Left lung (tissue), 4 donors: ENCODE measurements at regions not wholly inside any gene's neighbourhood (a gene's known extent, or its start where the extent isn't known, plus 50 kb on each side); places are given as distances from the start of the nearest gene placed in this dataset.

ENCODE experiments used
- ATAC-seq: fragments of 200-7000 bp; cut with Tn5 transposase; one replicate; pipeline ENCODE4 v1.9.1; 2020; ENCODE audit warnings: moderate library complexity
- DNase-seq, 4 donors: peaks; one replicate each; pipeline ENCODE4 v3.0.0-alpha.2; 2013 to 2020
- H3K27ac ChIP-seq, 2 donors: fragments of 200-600 bp; sonication (generic) in 1 of 2; one replicate each; pipeline versions ENCODE4 v1.5.0 to v1.8.0; 2020 to 2021
- H3K27me3 ChIP-seq, 2 donors: fragments of 200-600 bp; sonication (generic) in 1 of 2; one replicate each; pipeline versions ENCODE4 v1.5.0 to v1.8.0; 2020 to 2021
- H3K36me3 ChIP-seq, 2 donors: fragments of 200-600 bp; sonication (generic) in 1 of 2; one replicate each; pipeline versions ENCODE4 v1.5.0 to v1.8.0; 2020 to 2021
- H3K4me1 ChIP-seq, 2 donors: fragments of 200-600 bp; one replicate each; pipeline ENCODE4 v1.8.0; 2021
- H3K4me3 ChIP-seq, 2 donors: fragments of 200-600 bp; sonication (generic) in 1 of 2; one replicate each; pipeline versions ENCODE4 v1.5.0 to v1.8.0; 2020 to 2021; ENCODE audit warnings: mild to moderate bottlenecking in 1 of 2
- H3K9me3 ChIP-seq, 2 donors: fragments of 200-600 bp; sonication (generic) in 1 of 2; one replicate each; pipeline versions ENCODE4 v1.5.0 to v1.8.0; 2020 to 2021
- intact Hi-C, 2 donors: fragments of 100-400 bp; cut with DNase I; formaldehyde crosslinking; loops; one replicate each; pipeline versions ENCODE4 v1.11.2 to v1.14.2; 2022
- TF ChIP-seq, protein P1 (sequence below), 2 donors: fragments of 200-600 bp; sonication (generic) in 1 of 2; IDR thresholded peaks; one replicate each; pipeline versions ENCODE4 v1.5.0 to v1.8.0; 2021; ENCODE audit warnings: antibody characterized with exemption in 2 of 2
- donor health status: DM: no; HTN: yes; CAD: no.
- donor health status: DM: no; HTN: no; CAD: no.

DNA sequence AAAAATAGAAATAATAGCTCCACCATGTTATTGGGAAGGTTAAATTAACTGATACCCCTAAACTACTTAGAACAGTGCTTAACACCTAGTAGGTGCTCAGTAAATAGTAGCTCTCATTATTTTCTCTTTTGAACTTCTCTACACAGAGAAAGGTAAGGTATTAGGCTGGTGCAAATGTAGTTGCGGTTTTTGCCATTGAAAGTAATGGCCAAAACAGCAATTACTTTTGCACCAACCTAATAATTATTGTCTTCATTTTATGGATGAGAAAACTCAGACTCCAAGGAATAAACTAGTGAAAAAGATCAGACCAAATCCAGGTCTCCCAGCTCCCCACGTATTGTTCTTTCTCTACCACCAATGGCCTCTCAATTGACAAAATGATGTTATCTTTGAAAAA, 157.2 kb upstream of the TMPO start:
- DNase-seq (no peak), ATAC-seq (no peak)
- Histone ChIP-seq H3K4me3 (no peak overlapping the region), H3K4me1 (no peaks in the 10 kb centered on the region), H3K36me3 (no peaks in the 10 kb centered on the region), H3K9me3 (no peaks in the 10 kb centered on the region), H3K27me3 (no peaks in the 10 kb centered on the region), H3K27ac (no peak overlapping the region)
- TF ChIP-seq, protein P1, sequence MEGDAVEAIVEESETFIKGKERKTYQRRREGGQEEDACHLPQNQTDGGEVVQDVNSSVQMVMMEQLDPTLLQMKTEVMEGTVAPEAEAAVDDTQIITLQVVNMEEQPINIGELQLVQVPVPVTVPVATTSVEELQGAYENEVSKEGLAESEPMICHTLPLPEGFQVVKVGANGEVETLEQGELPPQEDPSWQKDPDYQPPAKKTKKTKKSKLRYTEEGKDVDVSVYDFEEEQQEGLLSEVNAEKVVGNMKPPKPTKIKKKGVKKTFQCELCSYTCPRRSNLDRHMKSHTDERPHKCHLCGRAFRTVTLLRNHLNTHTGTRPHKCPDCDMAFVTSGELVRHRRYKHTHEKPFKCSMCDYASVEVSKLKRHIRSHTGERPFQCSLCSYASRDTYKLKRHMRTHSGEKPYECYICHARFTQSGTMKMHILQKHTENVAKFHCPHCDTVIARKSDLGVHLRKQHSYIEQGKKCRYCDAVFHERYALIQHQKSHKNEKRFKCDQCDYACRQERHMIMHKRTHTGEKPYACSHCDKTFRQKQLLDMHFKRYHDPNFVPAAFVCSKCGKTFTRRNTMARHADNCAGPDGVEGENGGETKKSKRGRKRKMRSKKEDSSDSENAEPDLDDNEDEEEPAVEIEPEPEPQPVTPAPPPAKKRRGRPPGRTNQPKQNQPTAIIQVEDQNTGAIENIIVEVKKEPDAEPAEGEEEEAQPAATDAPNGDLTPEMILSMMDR (IDR thresholded peaks at IDR 0.05), result no peak
- intact Hi-C loops, result no loop called here

- intact Hi-C loops, result no loop called here
- Histone ChIP-seq H3K9me3 (no peaks in the 10 kb centered on the region), H3K27me3 (no peaks in the 10 kb centered on the region), H3K4me1 (no peaks in the 10 kb centered on the region), H3K36me3 (no peaks in the 10 kb centered on the region), H3K27ac (no peak overlapping the region), H3K4me3 (no peak overlapping the region)
- TF ChIP-seq, protein P1 (IDR thresholded peaks at IDR 0.05), result no peak
- no peak for DNase-seq
- ATAC-seq, result no peak
Measured at GRCh38 chr12:98359856-98360255, 155.5 kb upstream of the TMPO start.

GRCh38 chr12:98360401-98360800, 155.0 kb upstream of the TMPO start:
- no peaks in the 10 kb centered on the region for H3K9me3 ChIP-seq
- H3K27me3 ChIP-seq, result no peaks in the 10 kb centered on the region
- no peak for ATAC-seq
- H3K4me3 ChIP-seq, result no peak overlapping the region
- H3K36me3 ChIP-seq, result no peaks in the 10 kb centered on the region
- H3K4me1 ChIP-seq, result no peaks in the 10 kb centered on the region
- no peak for DNase-seq
- intact Hi-C loops, result no loop called here
- no peak overlapping the region for H3K27ac ChIP-seq
- TF ChIP-seq, protein P1 (IDR thresholded peaks at IDR 0.05), result no peak

DNA sequence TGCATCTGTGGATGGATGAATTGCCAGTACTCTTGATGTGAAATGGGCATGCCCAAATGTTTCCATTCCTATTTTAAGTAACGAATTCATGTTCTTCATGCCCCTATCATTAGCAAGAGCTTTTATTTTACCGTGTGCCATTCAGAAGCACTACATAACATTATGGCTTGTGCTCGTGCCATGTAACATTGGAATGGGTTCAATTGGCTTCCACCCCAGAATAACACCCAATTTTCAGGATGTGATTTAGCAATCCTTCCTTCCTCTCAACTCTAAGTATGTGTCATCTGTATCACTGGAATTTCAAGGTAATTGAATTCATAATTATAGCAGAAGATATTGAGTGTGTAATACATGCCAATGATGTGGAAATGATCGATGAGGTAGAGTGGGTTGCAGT, 145.8 kb upstream of the TMPO start:
- TF ChIP-seq, protein P1 (IDR thresholded peaks at IDR 0.05), result no peak
- H3K4me3 ChIP-seq, result no peak overlapping the region
- ATAC-seq (no peak), DNase-seq (peak in 1 of 4 donors; percentile 15)
- H3K27me3 ChIP-seq, result no peaks in the 10 kb centered on the region
- H3K4me1 ChIP-seq, result no peaks in the 10 kb centered on the region
- no peak overlapping the region for H3K27ac ChIP-seq
- H3K9me3 ChIP-seq, result no peaks in the 10 kb centered on the region
- H3K36me3 ChIP-seq, result no peaks in the 10 kb centered on the region
- intact Hi-C loops, result no loop called here

DNA sequence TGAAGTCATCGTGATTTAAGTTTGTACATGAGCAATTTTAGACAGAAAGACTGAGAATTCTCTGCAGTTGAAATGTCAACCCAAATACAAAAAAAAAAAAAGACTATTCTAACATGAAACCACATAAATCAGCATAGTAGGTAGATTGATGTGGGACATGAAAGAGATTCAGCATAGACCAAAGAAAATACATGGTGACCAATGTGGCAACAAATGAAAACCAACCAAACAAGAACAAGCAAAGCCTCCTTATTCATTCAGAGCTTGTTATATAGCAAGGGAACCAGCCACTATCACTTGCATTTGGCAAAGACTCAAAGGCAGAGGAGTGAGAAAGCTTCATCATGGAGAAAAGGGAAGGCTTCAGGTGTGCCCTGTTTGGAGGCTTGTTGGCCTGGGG, 144.4 kb upstream of the TMPO start:
- Histone ChIP-seq H3K36me3 (no peaks in the 10 kb centered on the region), H3K4me3 (no peak overlapping the region), H3K4me1 (no peaks in the 10 kb centered on the region), H3K9me3 (no peaks in the 10 kb centered on the region), H3K27me3 (no peaks in the 10 kb centered on the region), H3K27ac (no peak overlapping the region)
- TF ChIP-seq, protein P1 (IDR thresholded peaks at IDR 0.05), result no peak
- no peak for DNase-seq
- intact Hi-C loops, result no loop called here
- no peak for ATAC-seq
